ENCODE measurements at regions not wholly inside any gene's neighbourhood (a gene's known extent, or its start where the extent isn't known, plus 50 kb on each side); places are given as distances from the start of the nearest gene placed in this dataset.

DNA sequence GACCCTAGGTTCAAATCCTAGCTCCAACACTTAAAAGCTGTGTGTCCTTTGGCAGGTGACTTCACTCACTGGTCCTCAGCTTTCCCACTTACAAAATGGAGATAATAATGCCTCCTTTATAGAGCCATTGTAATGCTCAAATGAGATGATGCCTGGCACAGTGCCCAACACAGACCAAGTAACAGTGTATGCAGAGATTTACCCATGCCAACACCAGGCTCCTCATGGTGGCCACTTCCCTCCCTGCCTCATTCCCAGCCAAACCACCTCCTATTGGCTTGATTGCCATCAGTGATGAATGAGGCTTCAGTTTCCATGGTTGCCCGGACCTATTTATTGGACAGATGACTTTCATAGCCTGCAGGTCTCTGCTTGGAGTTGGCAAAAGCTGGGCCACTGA is 469.4 kb downstream of the CDK5RAP2 start:
- H3K4me3 ChIP-seq: no peak overlapping the region
- H3K27ac ChIP-seq (ENCODE audit: low read depth in 1 of 2, low read length in 1 of 2): no peak overlapping the region
- WGBS, 2 donors: 88 to 96% methylated on average over 1 of the region's 1 CpG
- H3K4me1 ChIP-seq (ENCODE audit: control insufficient read depth in 5 of 5, insufficient read depth in 5 of 5, low read length in 5 of 5): no peaks in the 10 kb centered on the region
- DNase-seq: no peak
- no peak overlapping the region for H3K9ac ChIP-seq (ENCODE audit: insufficient read depth in 1 of 2, low read length in 2 of 2)
- TF ChIP-seq, protein P1, sequence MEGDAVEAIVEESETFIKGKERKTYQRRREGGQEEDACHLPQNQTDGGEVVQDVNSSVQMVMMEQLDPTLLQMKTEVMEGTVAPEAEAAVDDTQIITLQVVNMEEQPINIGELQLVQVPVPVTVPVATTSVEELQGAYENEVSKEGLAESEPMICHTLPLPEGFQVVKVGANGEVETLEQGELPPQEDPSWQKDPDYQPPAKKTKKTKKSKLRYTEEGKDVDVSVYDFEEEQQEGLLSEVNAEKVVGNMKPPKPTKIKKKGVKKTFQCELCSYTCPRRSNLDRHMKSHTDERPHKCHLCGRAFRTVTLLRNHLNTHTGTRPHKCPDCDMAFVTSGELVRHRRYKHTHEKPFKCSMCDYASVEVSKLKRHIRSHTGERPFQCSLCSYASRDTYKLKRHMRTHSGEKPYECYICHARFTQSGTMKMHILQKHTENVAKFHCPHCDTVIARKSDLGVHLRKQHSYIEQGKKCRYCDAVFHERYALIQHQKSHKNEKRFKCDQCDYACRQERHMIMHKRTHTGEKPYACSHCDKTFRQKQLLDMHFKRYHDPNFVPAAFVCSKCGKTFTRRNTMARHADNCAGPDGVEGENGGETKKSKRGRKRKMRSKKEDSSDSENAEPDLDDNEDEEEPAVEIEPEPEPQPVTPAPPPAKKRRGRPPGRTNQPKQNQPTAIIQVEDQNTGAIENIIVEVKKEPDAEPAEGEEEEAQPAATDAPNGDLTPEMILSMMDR (IDR thresholded peaks at IDR 0.05; ENCODE audit: control extremely low read depth, extremely low read depth): no peak
- no peaks in the 10 kb centered on the region for H3K36me3 ChIP-seq (ENCODE audit: control insufficient read depth in 4 of 4, insufficient read depth in 4 of 4, low read length in 4 of 4)
- no peaks in the 10 kb centered on the region for H3K27me3 ChIP-seq (ENCODE audit: control insufficient read depth in 3 of 3, insufficient read depth in 3 of 3, low read length in 2 of 3)
- no peak for ATAC-seq (ENCODE audit: insufficient read depth, low FRiP score)
- no peaks in the 10 kb centered on the region for H3K9me3 ChIP-seq (ENCODE audit: control insufficient read depth in 4 of 4, insufficient read depth in 3 of 4, low read length in 3 of 4)

DNA sequence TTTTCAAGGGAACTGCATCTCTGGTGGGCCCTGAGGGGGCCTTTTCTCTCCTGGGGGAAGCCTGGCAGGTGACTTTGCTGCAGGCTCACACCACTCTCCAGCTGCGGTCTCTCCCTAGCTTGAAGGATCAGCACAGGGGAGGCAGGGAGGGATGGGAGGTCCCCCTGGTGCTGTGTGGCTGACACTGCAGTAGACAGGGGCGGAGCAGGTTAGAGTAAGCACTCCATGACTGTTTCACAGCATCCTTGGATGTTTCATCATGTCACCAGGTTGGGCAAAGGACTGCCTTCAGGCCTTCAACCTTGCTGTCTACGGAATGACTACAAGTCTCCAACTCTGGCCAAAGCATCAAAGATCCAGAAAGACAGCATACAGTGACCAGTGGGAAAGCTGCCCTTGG is 470.7 kb downstream of the CDK5RAP2 start:
- ATAC-seq (ENCODE audit: insufficient read depth, low FRiP score): no peak
- H3K27ac ChIP-seq (ENCODE audit: low read depth in 1 of 2, low read length in 1 of 2): no peak overlapping the region
- WGBS, 2 donors: 65% methylated on average over 3 of the region's 3 CpGs
- no peak overlapping the region for H3K4me3 ChIP-seq
- no peaks in the 10 kb centered on the region for H3K27me3 ChIP-seq (ENCODE audit: control insufficient read depth in 3 of 3, insufficient read depth in 3 of 3, low read length in 2 of 3)
- no peak overlapping the region for H3K9ac ChIP-seq (ENCODE audit: insufficient read depth in 1 of 2, low read length in 2 of 2)
- H3K9me3 ChIP-seq (ENCODE audit: control insufficient read depth in 4 of 4, insufficient read depth in 3 of 4, low read length in 3 of 4): no peaks in the 10 kb centered on the region
- H3K36me3 ChIP-seq (ENCODE audit: control insufficient read depth in 4 of 4, insufficient read depth in 4 of 4, low read length in 4 of 4): no peaks in the 10 kb centered on the region
- TF ChIP-seq, protein P1 (IDR thresholded peaks at IDR 0.05; ENCODE audit: control extremely low read depth, extremely low read depth): no peak
- H3K4me1 ChIP-seq (ENCODE audit: control insufficient read depth in 5 of 5, insufficient read depth in 5 of 5, low read length in 5 of 5): no peaks in the 10 kb centered on the region
- DNase-seq: no peak

DNA sequence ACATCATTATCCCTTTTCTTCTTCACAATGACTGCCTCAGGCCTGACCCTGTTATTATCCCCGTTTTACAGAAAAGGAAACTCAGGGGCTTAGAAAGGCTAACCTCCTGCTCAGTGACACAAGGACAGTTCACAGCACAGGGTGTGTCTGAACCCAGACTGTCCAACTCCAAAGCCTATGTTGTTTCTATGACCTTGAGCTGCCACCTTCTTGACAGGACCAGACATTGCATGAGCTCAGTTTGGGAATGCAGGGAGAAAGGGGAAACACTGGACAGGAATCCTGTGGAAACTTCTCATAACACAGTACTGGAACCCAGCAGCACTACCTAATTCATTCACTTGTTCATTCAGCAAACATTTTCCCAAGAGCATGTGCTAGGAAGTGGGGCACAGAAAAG is 472.8 kb downstream of the CDK5RAP2 start:
- no peak for ATAC-seq (ENCODE audit: insufficient read depth, low FRiP score)
- TF ChIP-seq, protein P1 (IDR thresholded peaks at IDR 0.05; ENCODE audit: control extremely low read depth, extremely low read depth): no peak

DNA sequence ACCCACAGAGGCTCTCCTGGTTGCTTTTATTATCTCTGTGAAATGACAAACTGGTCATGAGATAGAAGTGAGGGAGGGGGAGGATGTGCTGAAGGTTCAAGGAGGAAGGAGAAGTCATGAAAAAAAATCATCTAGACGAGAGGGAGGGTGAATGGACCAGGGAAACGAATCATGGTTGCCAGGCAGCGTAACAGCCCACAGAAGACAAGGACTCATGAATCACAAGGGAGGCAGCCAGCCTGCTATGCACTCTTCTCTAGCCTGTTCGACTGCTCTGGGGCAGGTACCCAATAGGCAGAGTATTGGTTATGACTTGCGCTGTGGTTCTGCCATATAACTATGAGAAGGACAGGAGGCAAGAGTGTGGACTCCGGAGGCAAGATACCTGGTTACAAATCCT is 475.2 kb downstream of the CDK5RAP2 start:
- Histone ChIP-seq H3K4me3 (no peak overlapping the region), H3K36me3 (ENCODE audit: control insufficient read depth in 4 of 4, insufficient read depth in 4 of 4, low read length in 4 of 4) (no peaks in the 10 kb centered on the region), H3K9me3 (ENCODE audit: control insufficient read depth in 4 of 4, insufficient read depth in 3 of 4, low read length in 3 of 4) (no peaks in the 10 kb centered on the region), H3K27me3 (ENCODE audit: control insufficient read depth in 3 of 3, insufficient read depth in 3 of 3, low read length in 2 of 3) (no peaks in the 10 kb centered on the region), H3K9ac (ENCODE audit: insufficient read depth in 1 of 2, low read length in 2 of 2) (no peak overlapping the region), H3K27ac (ENCODE audit: low read depth in 1 of 2, low read length in 1 of 2) (no peak overlapping the region), H3K4me1 (ENCODE audit: control insufficient read depth in 5 of 5, insufficient read depth in 5 of 5, low read length in 5 of 5) (no peaks in the 10 kb centered on the region)
- no peak for DNase-seq
- 62 to 67% methylated on average over 6 of the region's 6 CpGs for WGBS, 2 donors
- ATAC-seq (ENCODE audit: insufficient read depth, low FRiP score): no peak
- TF ChIP-seq, protein P1 (IDR thresholded peaks at IDR 0.05; ENCODE audit: control extremely low read depth, extremely low read depth): no peak

More for the DNA sequence above, 472.8 kb downstream of the CDK5RAP2 start:
- Histone ChIP-seq H3K9ac (ENCODE audit: insufficient read depth in 1 of 2, low read length in 2 of 2) (no peak overlapping the region), H3K9me3 (ENCODE audit: control insufficient read depth in 4 of 4, insufficient read depth in 3 of 4, low read length in 3 of 4) (no peaks in the 10 kb centered on the region), H3K27me3 (ENCODE audit: control insufficient read depth in 3 of 3, insufficient read depth in 3 of 3, low read length in 2 of 3) (no peaks in the 10 kb centered on the region), H3K4me3 (no peak overlapping the region), H3K36me3 (ENCODE audit: control insufficient read depth in 4 of 4, insufficient read depth in 4 of 4, low read length in 4 of 4) (no peaks in the 10 kb centered on the region), H3K27ac (ENCODE audit: low read depth in 1 of 2, low read length in 1 of 2) (no peak overlapping the region), H3K4me1 (ENCODE audit: control insufficient read depth in 5 of 5, insufficient read depth in 5 of 5, low read length in 5 of 5) (no peaks in the 10 kb centered on the region)
- no peak for DNase-seq
- 73 to 84% methylated on average over 1 of the region's 1 CpG for WGBS, 2 donors

Data from lung (tissue), 11 donors.